ENCODE measurements at regions not wholly inside any gene's neighbourhood (a gene's known extent, or its start where the extent isn't known, plus 50 kb on each side); places are given as distances from the start of the nearest gene placed in this dataset.
"Not testable (repeated sequence)": the region's sequence is repeated elsewhere in the genome, so short reads cannot be mapped to it uniquely, and the experiment has no call there.

GRCh38 chrX:21176921-21177571 lies 197.2 kb upstream of the CNKSR2 start:
- H3K9ac ChIP-seq (ENCODE audit: low read length) = no peak overlapping the region
- H2BK15ac ChIP-seq (replicated peaks; ENCODE audit: low read depth) = no peak overlapping the region
- no peak overlapping the region for H3K4me3 ChIP-seq (ENCODE audit: low read length)
- H2BK5ac ChIP-seq (ENCODE audit: low read length) = no peak overlapping the region
- H4K5ac ChIP-seq (ENCODE audit: low read length) = no peak overlapping the region
- H2BK120ac ChIP-seq (ENCODE audit: low read depth, low read length) = no peak overlapping the region
- no peaks in the 10 kb centered on the region for H3K36me3 ChIP-seq (ENCODE audit: control insufficient read depth, insufficient read depth, low read length)
- WGBS (ENCODE audit: extremely low coverage, insufficient coverage, low lambda C conversion rate) = no CpG with 5 or more reads among the region's 5 CpGs
- no peak overlapping the region for H3K27ac ChIP-seq (ENCODE audit: low read depth, low read length)
- H4K8ac ChIP-seq (ENCODE audit: low read depth, low read length) = no peak overlapping the region
- no peaks in the 10 kb centered on the region for H3K4me1 ChIP-seq (ENCODE audit: control insufficient read depth, low read depth, low read length)
- no peak overlapping the region for H3K18ac ChIP-seq (ENCODE audit: low read length)
- no peak overlapping the region for H3K56ac ChIP-seq (ENCODE audit: low read length)
- H2AK5ac ChIP-seq (ENCODE audit: low read length) = no peak overlapping the region
- no peak overlapping the region for H3K23ac ChIP-seq (ENCODE audit: low read length)
- H3K4me2 ChIP-seq (ENCODE audit: low read length) = no peak overlapping the region
- H3K79me1 ChIP-seq (ENCODE audit: low read length) = no peaks in the 10 kb centered on the region
- DNase-seq = no peak
- H3K79me2 ChIP-seq (ENCODE audit: control insufficient read depth, insufficient read depth, low read length) = no peaks in the 10 kb centered on the region
- no peaks in the 10 kb centered on the region for H3K27me3 ChIP-seq (ENCODE audit: insufficient read depth, low read length, poor library complexity)
- no peak overlapping the region for H3K4ac ChIP-seq (ENCODE audit: low read depth, low read length)

DNA sequence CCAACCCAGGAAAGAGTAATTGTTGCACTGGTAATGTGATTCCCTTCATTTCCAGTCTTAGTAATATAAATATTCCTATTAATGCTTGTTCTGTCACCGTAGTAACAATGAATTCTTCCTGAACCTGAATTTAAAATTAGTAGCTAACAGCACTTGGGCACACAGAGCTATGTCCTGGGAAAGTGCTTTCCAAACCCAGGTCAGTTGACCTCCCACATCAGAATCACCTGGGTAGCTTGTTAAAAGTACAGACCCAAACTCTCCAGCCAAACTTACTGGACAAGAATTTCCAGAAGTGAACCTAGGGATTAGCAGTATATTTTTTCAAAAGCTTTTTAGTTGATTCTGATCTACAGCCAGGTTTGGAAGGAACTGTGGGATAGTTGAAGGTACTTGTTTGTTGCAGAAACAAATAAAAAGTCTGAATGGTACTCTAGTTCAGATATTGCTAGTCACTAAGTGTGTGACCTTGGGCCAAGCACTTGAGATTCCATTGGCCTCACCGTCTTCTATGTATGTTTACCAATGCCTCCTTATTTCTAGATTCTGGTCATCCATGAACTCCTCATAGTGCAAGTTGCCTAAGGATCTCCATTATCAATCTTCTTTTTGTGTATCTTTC lies 192.9 kb upstream of the CNKSR2 start:
- H3K4me2 ChIP-seq (ENCODE audit: low read length) = no peak overlapping the region
- H3K18ac ChIP-seq (ENCODE audit: low read length) = no peak overlapping the region
- no peaks in the 10 kb centered on the region for H3K79me1 ChIP-seq (ENCODE audit: low read length)
- no peak for DNase-seq
- no peak overlapping the region for H2AK5ac ChIP-seq (ENCODE audit: low read length)
- H2BK5ac ChIP-seq (ENCODE audit: low read length) = no peak overlapping the region
- no peak overlapping the region for H3K23ac ChIP-seq (ENCODE audit: low read length)
- H4K5ac ChIP-seq (ENCODE audit: low read length) = no peak overlapping the region
- no peak overlapping the region for H3K27ac ChIP-seq (ENCODE audit: low read depth, low read length)
- H3K9ac ChIP-seq (ENCODE audit: low read length) = no peak overlapping the region
- no peak overlapping the region for H3K4ac ChIP-seq (ENCODE audit: low read depth, low read length)
- H3K56ac ChIP-seq (ENCODE audit: low read length) = no peak overlapping the region
- H3K36me3 ChIP-seq (ENCODE audit: control insufficient read depth, insufficient read depth, low read length) = no peaks in the 10 kb centered on the region
- H2BK120ac ChIP-seq (ENCODE audit: low read depth, low read length) = no peak overlapping the region
- WGBS (ENCODE audit: extremely low coverage, insufficient coverage, low lambda C conversion rate) = no CpG with 5 or more reads among the region's 2 CpGs
- no peak overlapping the region for H3K4me3 ChIP-seq (ENCODE audit: low read length)
- no peaks in the 10 kb centered on the region for H3K79me2 ChIP-seq (ENCODE audit: control insufficient read depth, insufficient read depth, low read length)
- H3K4me1 ChIP-seq (ENCODE audit: control insufficient read depth, low read depth, low read length) = no peaks in the 10 kb centered on the region
- no peak overlapping the region for H4K8ac ChIP-seq (ENCODE audit: low read depth, low read length)
- H3K27me3 ChIP-seq (ENCODE audit: insufficient read depth, low read length, poor library complexity) = no peaks in the 10 kb centered on the region
- no peak overlapping the region for H2BK15ac ChIP-seq (replicated peaks; ENCODE audit: low read depth)

DNA sequence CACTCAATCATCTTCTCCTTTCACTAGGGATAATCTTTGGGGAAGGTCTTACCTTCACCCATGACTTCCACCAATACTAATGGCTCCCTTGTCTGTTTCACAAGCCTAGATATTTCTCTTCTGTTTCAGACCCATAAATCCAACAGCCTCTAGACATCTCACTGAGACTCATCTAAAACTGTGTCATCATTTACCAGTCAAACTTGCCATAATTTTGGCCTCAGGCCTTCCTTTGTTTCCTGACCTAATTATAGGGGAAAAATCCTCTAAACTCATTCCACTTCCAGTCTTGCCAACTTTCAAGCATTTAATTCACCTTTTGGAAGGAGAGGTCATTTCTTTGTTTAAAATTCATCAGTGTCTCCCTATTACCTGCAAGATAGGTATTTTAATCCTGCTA lies 181.0 kb upstream of the CNKSR2 start:
- H3K4me3 ChIP-seq (ENCODE audit: low read length) = no peak overlapping the region
- H2AK5ac ChIP-seq (ENCODE audit: low read length) = no peak overlapping the region
- no peak overlapping the region for H3K9ac ChIP-seq (ENCODE audit: low read length)
- no peak overlapping the region for H3K56ac ChIP-seq (ENCODE audit: low read length)
- H3K4me2 ChIP-seq (ENCODE audit: low read length) = no peak overlapping the region
- H3K4ac ChIP-seq (ENCODE audit: low read depth, low read length) = no peak overlapping the region
- H3K36me3 ChIP-seq (ENCODE audit: control insufficient read depth, insufficient read depth, low read length) = no peaks in the 10 kb centered on the region
- no peak overlapping the region for H2BK5ac ChIP-seq (ENCODE audit: low read length)
- no peaks in the 10 kb centered on the region for H3K27me3 ChIP-seq (ENCODE audit: insufficient read depth, low read length, poor library complexity)
- DNase-seq = no peak
- no peak overlapping the region for H2BK15ac ChIP-seq (replicated peaks; ENCODE audit: low read depth)
- H4K8ac ChIP-seq (ENCODE audit: low read depth, low read length) = no peak overlapping the region
- no peaks in the 10 kb centered on the region for H3K4me1 ChIP-seq (ENCODE audit: control insufficient read depth, low read depth, low read length)
- H3K79me1 ChIP-seq (ENCODE audit: low read length) = no peaks in the 10 kb centered on the region
- no peak overlapping the region for H3K27ac ChIP-seq (ENCODE audit: low read depth, low read length)
- H4K5ac ChIP-seq (ENCODE audit: low read length) = no peak overlapping the region
- no peak overlapping the region for H3K18ac ChIP-seq (ENCODE audit: low read length)
- H3K79me2 ChIP-seq (ENCODE audit: control insufficient read depth, insufficient read depth, low read length) = no peaks in the 10 kb centered on the region
- H2BK120ac ChIP-seq (ENCODE audit: low read depth, low read length) = no peak overlapping the region
- H3K23ac ChIP-seq (ENCODE audit: low read length) = no peak overlapping the region

- Histone ChIP-seq H3K79me1 (ENCODE audit: low read length) (no peaks in the 10 kb centered on the region), H3K56ac (ENCODE audit: low read length) (no peak overlapping the region), H3K27ac (ENCODE audit: low read depth, low read length) (no peak overlapping the region)
Observed at GRCh38 chrX:21194526-21194925, 179.7 kb upstream of the CNKSR2 start.

DNA sequence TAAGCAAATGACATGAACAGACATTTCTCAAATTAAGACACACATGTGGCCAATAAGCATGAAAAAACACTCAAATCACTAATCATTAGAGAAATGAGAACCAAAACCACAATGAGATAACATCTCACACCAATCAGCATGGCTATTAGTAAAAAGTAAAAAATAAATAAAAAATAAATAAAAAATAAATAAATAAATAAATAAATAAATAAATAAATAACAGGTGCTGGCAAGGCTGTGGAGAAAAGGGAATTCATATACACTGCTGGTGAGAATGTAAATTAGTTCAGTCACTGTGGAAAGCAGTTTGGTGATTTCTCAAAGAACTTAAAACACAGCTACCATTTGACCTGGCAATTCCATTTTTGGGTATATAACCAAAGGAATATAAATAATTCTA lies 167.1 kb upstream of the CNKSR2 start:
- H3K4ac ChIP-seq (ENCODE audit: low read depth, low read length) = no peak overlapping the region
- no peak overlapping the region for H2AK5ac ChIP-seq (ENCODE audit: low read length)
- no peak overlapping the region for H3K56ac ChIP-seq (ENCODE audit: low read length)
- no peak overlapping the region for H2BK15ac ChIP-seq (replicated peaks; ENCODE audit: low read depth)
- H4K5ac ChIP-seq (ENCODE audit: low read length) = no peak overlapping the region
- H3K18ac ChIP-seq (ENCODE audit: low read length) = no peak overlapping the region
- no peak overlapping the region for H3K4me2 ChIP-seq (ENCODE audit: low read length)
- no peaks in the 10 kb centered on the region for H3K4me1 ChIP-seq (ENCODE audit: control insufficient read depth, low read depth, low read length)
- no peak overlapping the region for H3K27ac ChIP-seq (ENCODE audit: low read depth, low read length)
- no peak overlapping the region for H3K9ac ChIP-seq (ENCODE audit: low read length)
- no peak overlapping the region for H3K23ac ChIP-seq (ENCODE audit: low read length)
- no peaks in the 10 kb centered on the region for H3K79me1 ChIP-seq (ENCODE audit: low read length)
- no peak overlapping the region for H2BK120ac ChIP-seq (ENCODE audit: low read depth, low read length)
- H3K79me2 ChIP-seq (ENCODE audit: control insufficient read depth, insufficient read depth, low read length) = no peaks in the 10 kb centered on the region
- H2BK5ac ChIP-seq (ENCODE audit: low read length) = no peak overlapping the region
- H3K4me3 ChIP-seq (ENCODE audit: low read length) = no peak overlapping the region
- no peaks in the 10 kb centered on the region for H3K36me3 ChIP-seq (ENCODE audit: control insufficient read depth, insufficient read depth, low read length)
- H4K8ac ChIP-seq (ENCODE audit: low read depth, low read length) = no peak overlapping the region
- H3K27me3 ChIP-seq (ENCODE audit: insufficient read depth, low read length, poor library complexity) = no peaks in the 10 kb centered on the region
- no peak for DNase-seq

More at GRCh38 chrX:21194526-21194925, 179.7 kb upstream of the CNKSR2 start:
- H4K8ac ChIP-seq (ENCODE audit: low read depth, low read length) = no peak overlapping the region
- H3K4me3 ChIP-seq (ENCODE audit: low read length) = no peak overlapping the region
- no peaks in the 10 kb centered on the region for H3K79me2 ChIP-seq (ENCODE audit: control insufficient read depth, insufficient read depth, low read length)
- no peak overlapping the region for H3K18ac ChIP-seq (ENCODE audit: low read length)
- H3K4me2 ChIP-seq (ENCODE audit: low read length) = no peak overlapping the region
- H3K36me3 ChIP-seq (ENCODE audit: control insufficient read depth, insufficient read depth, low read length) = no peaks in the 10 kb centered on the region
- H3K4ac ChIP-seq (ENCODE audit: low read depth, low read length) = no peak overlapping the region
- DNase-seq = no peak
- H3K27me3 ChIP-seq (ENCODE audit: insufficient read depth, low read length, poor library complexity) = no peaks in the 10 kb centered on the region
- WGBS (ENCODE audit: extremely low coverage, insufficient coverage, low lambda C conversion rate) = no CpG with 5 or more reads among the region's 1 CpG
- H2BK5ac ChIP-seq (ENCODE audit: low read length) = no peak overlapping the region
- H3K4me1 ChIP-seq (ENCODE audit: control insufficient read depth, low read depth, low read length) = no peaks in the 10 kb centered on the region
- H2BK15ac ChIP-seq (replicated peaks; ENCODE audit: low read depth) = no peak overlapping the region
- H2BK120ac ChIP-seq (ENCODE audit: low read depth, low read length) = no peak overlapping the region
- H3K9ac ChIP-seq (ENCODE audit: low read length) = no peak overlapping the region
- H4K5ac ChIP-seq (ENCODE audit: low read length) = no peak overlapping the region
- no peak overlapping the region for H2AK5ac ChIP-seq (ENCODE audit: low read length)
- no peak overlapping the region for H3K23ac ChIP-seq (ENCODE audit: low read length)

DNA sequence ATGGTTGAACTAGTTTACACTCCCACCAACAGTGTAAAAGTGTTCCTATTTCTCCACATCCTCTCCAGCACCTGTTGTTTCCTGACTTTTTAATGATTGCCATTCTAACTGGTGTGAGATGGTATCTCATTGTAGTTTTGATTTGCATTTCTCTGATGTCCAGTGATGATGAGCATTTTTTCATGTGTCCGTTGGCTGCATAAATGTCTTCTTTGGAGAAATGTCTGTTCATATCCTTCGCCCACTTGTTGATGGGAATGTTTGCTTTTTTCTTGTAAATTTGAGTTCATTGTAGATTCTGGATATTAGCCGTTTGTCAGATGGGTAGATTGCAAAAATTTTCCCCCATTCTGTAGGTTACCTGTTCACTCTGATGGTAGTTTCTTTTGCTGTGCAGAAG lies 155.0 kb upstream of the CNKSR2 start:
- not testable (repeated sequence) for H3K36me3 ChIP-seq (ENCODE audit: control insufficient read depth, insufficient read depth, low read length); H3K27me3 ChIP-seq (ENCODE audit: insufficient read depth, low read length, poor library complexity); H2BK120ac ChIP-seq (ENCODE audit: low read depth, low read length); H3K4me3 ChIP-seq (ENCODE audit: low read length); H3K23ac ChIP-seq (ENCODE audit: low read length); H3K27ac ChIP-seq (ENCODE audit: low read depth, low read length); H2BK5ac ChIP-seq (ENCODE audit: low read length); H3K4me2 ChIP-seq (ENCODE audit: low read length); H4K8ac ChIP-seq (ENCODE audit: low read depth, low read length); H4K5ac ChIP-seq (ENCODE audit: low read length); H3K56ac ChIP-seq (ENCODE audit: low read length); H2AK5ac ChIP-seq (ENCODE audit: low read length); H3K18ac ChIP-seq (ENCODE audit: low read length); H3K9ac ChIP-seq (ENCODE audit: low read length); H3K79me2 ChIP-seq (ENCODE audit: control insufficient read depth, insufficient read depth, low read length); DNase-seq; H3K79me1 ChIP-seq (ENCODE audit: low read length); H3K4me1 ChIP-seq (ENCODE audit: control insufficient read depth, low read depth, low read length); H2BK15ac ChIP-seq (replicated peaks; ENCODE audit: low read depth); H3K4ac ChIP-seq (ENCODE audit: low read depth, low read length)
- WGBS (ENCODE audit: extremely low coverage, insufficient coverage, low lambda C conversion rate) = no CpG with 5 or more reads among the region's 3 CpGs
